Activated naive CD8-positive, alpha-beta T cell treated with anti-CD3 and anti-CD28 coated beads for 36 hours (primary cell): ENCODE measurements at regions not wholly inside any gene's neighbourhood (a gene's known extent, or its start where the extent isn't known, plus 50 kb on each side); places are given as distances from the start of the nearest gene placed in this dataset.

Experiments used
- DNase-seq: peaks from one replicate; pipeline ENCODE4 v3.0.0; 2021
- H3K27ac Mint-ChIP-seq: one replicate; pipeline ENCODE4 v1.8.0; 2022; ENCODE audit warnings: mild to moderate bottlenecking, moderate library complexity, mixed read lengths
- H3K27me3 Mint-ChIP-seq: one replicate; pipeline ENCODE4 v1.8.0; 2022; ENCODE audit warnings: mild to moderate bottlenecking, mixed read lengths
- H3K36me3 Mint-ChIP-seq: one replicate; pipeline ENCODE4 v1.8.0; 2021; ENCODE audit warnings: mild to moderate bottlenecking, mixed read lengths
- H3K4me1 Mint-ChIP-seq: one replicate; pipeline ENCODE4 v1.8.0; 2021; ENCODE audit warnings: mixed read lengths
- H3K4me3 Mint-ChIP-seq: one replicate; pipeline ENCODE4 v1.8.0; 2022; ENCODE audit warnings: mild to moderate bottlenecking, moderate library complexity, mixed read lengths
- H3K9me3 Mint-ChIP-seq: one replicate; pipeline ENCODE4 v1.8.0; 2022; ENCODE audit warnings: mixed read lengths

GRCh38 chr2:120851116-120851773 is 115.6 kb downstream of the GLI2 start:
- DNase-seq = no peak
- Mint-ChIP-seq H3K27ac (no peak overlapping the region), H3K4me3 (no peak overlapping the region), H3K9me3 (peaks cover 15% of the 10 kb centered on the region), H3K27me3 (no peaks in the 10 kb centered on the region), H3K4me1 (no peaks in the 10 kb centered on the region), H3K36me3 (no peaks in the 10 kb centered on the region)

GRCh38 chr2:120852200-120852815 is 116.6 kb downstream of the GLI2 start:
- H3K27ac Mint-ChIP-seq = no peak overlapping the region
- H3K4me3 Mint-ChIP-seq = no peak overlapping the region

GRCh38 chr2:120853306-120854013 is 117.8 kb downstream of the GLI2 start:
- no peak overlapping the region for H3K27ac Mint-ChIP-seq
- peaks cover 15% of the 10 kb centered on the region for H3K9me3 Mint-ChIP-seq
- no peaks in the 10 kb centered on the region for H3K27me3 Mint-ChIP-seq
- DNase-seq = no peak
- no peak overlapping the region for H3K4me3 Mint-ChIP-seq
- H3K4me1 Mint-ChIP-seq = no peaks in the 10 kb centered on the region
- no peaks in the 10 kb centered on the region for H3K36me3 Mint-ChIP-seq

More at GRCh38 chr2:120852200-120852815, 116.6 kb downstream of the GLI2 start:
- no peak for DNase-seq
- Mint-ChIP-seq H3K4me1 (no peaks in the 10 kb centered on the region), H3K36me3 (no peaks in the 10 kb centered on the region), H3K27me3 (no peaks in the 10 kb centered on the region), H3K9me3 (peaks cover 15% of the 10 kb centered on the region)

- Mint-ChIP-seq H3K36me3 (no peaks in the 10 kb centered on the region), H3K4me3 (no peak overlapping the region), H3K27me3 (no peaks in the 10 kb centered on the region), H3K4me1 (no peaks in the 10 kb centered on the region), H3K9me3 (peaks cover 11% of the 10 kb centered on the region), H3K27ac (no peak overlapping the region)
- DNase-seq = no peak
Observed at GRCh38 chr2:120854014-120854620, 118.4 kb downstream of the GLI2 start.

- no peaks in the 10 kb centered on the region for H3K36me3 Mint-ChIP-seq
- no peak for DNase-seq
- no peak overlapping the region for H3K27ac Mint-ChIP-seq
Observed at GRCh38 chr2:120854766-120855530, 119.3 kb downstream of the GLI2 start.

GRCh38 chr2:120855855-120856405 is 120.3 kb downstream of the GLI2 start:
- H3K4me1 Mint-ChIP-seq = no peaks in the 10 kb centered on the region
- H3K9me3 Mint-ChIP-seq = no peaks in the 10 kb centered on the region
- DNase-seq = no peak
- H3K4me3 Mint-ChIP-seq = no peak overlapping the region
- H3K36me3 Mint-ChIP-seq = no peaks in the 10 kb centered on the region
- no peak overlapping the region for H3K27ac Mint-ChIP-seq
- no peaks in the 10 kb centered on the region for H3K27me3 Mint-ChIP-seq

More at GRCh38 chr2:120854766-120855530, 119.3 kb downstream of the GLI2 start:
- Mint-ChIP-seq H3K27me3 (no peaks in the 10 kb centered on the region), H3K9me3 (peaks cover 4% of the 10 kb centered on the region), H3K4me3 (no peak overlapping the region), H3K4me1 (no peaks in the 10 kb centered on the region)

- H3K4me1 Mint-ChIP-seq = no peaks in the 10 kb centered on the region
- no peaks in the 10 kb centered on the region for H3K9me3 Mint-ChIP-seq
- no peaks in the 10 kb centered on the region for H3K36me3 Mint-ChIP-seq
- H3K27ac Mint-ChIP-seq = no peak overlapping the region
- no peaks in the 10 kb centered on the region for H3K27me3 Mint-ChIP-seq
- DNase-seq = no peak
- H3K4me3 Mint-ChIP-seq = no peak overlapping the region
Observed at GRCh38 chr2:120856421-120856862, 120.8 kb downstream of the GLI2 start.

- Mint-ChIP-seq H3K4me3 (no peak overlapping the region), H3K27ac (no peak overlapping the region), H3K36me3 (no peaks in the 10 kb centered on the region), H3K9me3 (no peaks in the 10 kb centered on the region), H3K4me1 (no peaks in the 10 kb centered on the region), H3K27me3 (no peaks in the 10 kb centered on the region)
- no peak for DNase-seq
Observed at GRCh38 chr2:120857422-120857821, 121.8 kb downstream of the GLI2 start.

GRCh38 chr2:120857931-120858330 is 122.3 kb downstream of the GLI2 start:
- Mint-ChIP-seq H3K9me3 (no peaks in the 10 kb centered on the region), H3K4me3 (no peak overlapping the region), H3K4me1 (no peaks in the 10 kb centered on the region), H3K27me3 (no peaks in the 10 kb centered on the region), H3K27ac (no peak overlapping the region), H3K36me3 (no peaks in the 10 kb centered on the region)
- DNase-seq = no peak

GRCh38 chr2:120858361-120859106 is 122.9 kb downstream of the GLI2 start:
- DNase-seq = no peak
- H3K27ac Mint-ChIP-seq = no peak overlapping the region
- H3K36me3 Mint-ChIP-seq = no peaks in the 10 kb centered on the region
- no peaks in the 10 kb centered on the region for H3K27me3 Mint-ChIP-seq
- no peaks in the 10 kb centered on the region for H3K9me3 Mint-ChIP-seq
- H3K4me3 Mint-ChIP-seq = no peak overlapping the region
- no peaks in the 10 kb centered on the region for H3K4me1 Mint-ChIP-seq

GRCh38 chr2:120859128-120859527 is 123.5 kb downstream of the GLI2 start:
- H3K9me3 Mint-ChIP-seq = no peaks in the 10 kb centered on the region
- no peak overlapping the region for H3K27ac Mint-ChIP-seq
- no peaks in the 10 kb centered on the region for H3K27me3 Mint-ChIP-seq
- H3K36me3 Mint-ChIP-seq = no peaks in the 10 kb centered on the region
- H3K4me1 Mint-ChIP-seq = no peaks in the 10 kb centered on the region
- no peak overlapping the region for H3K4me3 Mint-ChIP-seq
- no peak for DNase-seq

GRCh38 chr2:120859814-120860578 is 124.3 kb downstream of the GLI2 start:
- no peak for DNase-seq
- H3K4me1 Mint-ChIP-seq = no peaks in the 10 kb centered on the region
- H3K4me3 Mint-ChIP-seq = no peak overlapping the region
- H3K36me3 Mint-ChIP-seq = no peaks in the 10 kb centered on the region
- H3K9me3 Mint-ChIP-seq = no peaks in the 10 kb centered on the region
- H3K27me3 Mint-ChIP-seq = no peaks in the 10 kb centered on the region
- no peak overlapping the region for H3K27ac Mint-ChIP-seq

- DNase-seq = no peak
- H3K4me1 Mint-ChIP-seq = no peaks in the 10 kb centered on the region
- no peak overlapping the region for H3K4me3 Mint-ChIP-seq
- no peaks in the 10 kb centered on the region for H3K9me3 Mint-ChIP-seq
- no peaks in the 10 kb centered on the region for H3K36me3 Mint-ChIP-seq
- H3K27me3 Mint-ChIP-seq = no peaks in the 10 kb centered on the region
- H3K27ac Mint-ChIP-seq = no peak overlapping the region
Observed at GRCh38 chr2:120860579-120860922, 124.9 kb downstream of the GLI2 start.
